Kidney (tissue), 13 donors: ENCODE measurements at regions not wholly inside any gene's neighbourhood (a gene's known extent, or its start where the extent isn't known, plus 50 kb on each side); places are given as distances from the start of the nearest gene placed in this dataset.

Source experiments
- DNase-seq, 5 donors: peaks; one replicate each; pipeline ENCODE4 v3.0.0-alpha.2; 2013 to 2020
- FAIRE-seq: peaks from 2 replicates; lab custom pipeline; 2012; peaks lifted over from hg19 to GRCh38; lab: Jason Lieb, UNC
- H3K27ac ChIP-seq, 2 donors: one replicate each; pipeline ENCODE4 v1.7.0; 2013; ENCODE audit warnings: low read depth in 2 of 2, low read length in 2 of 2, inconsistent platforms in 1 of 2
- H3K27me3 ChIP-seq: one replicate; pipeline ENCODE4 v1.7.1; 2013; ENCODE audit warnings: low read length, inconsistent platforms; ENCODE audit not compliant: control insufficient read depth, insufficient read depth
- H3K36me3 ChIP-seq, 3 donors: one replicate each; pipeline versions ENCODE4 v1.7.0 to v1.7.1; 2013; ENCODE audit warnings: low read length in 3 of 3, control low read depth in 1 of 3, inconsistent platforms in 1 of 3; ENCODE audit not compliant: insufficient read depth in 3 of 3, control insufficient read depth in 2 of 3
- H3K4me1 ChIP-seq, 3 donors: one replicate each; pipeline versions ENCODE4 v1.7.0 to v1.7.1; 2013; ENCODE audit warnings: low read length in 3 of 3, inconsistent platforms in 1 of 3, low read depth in 1 of 3; ENCODE audit not compliant: control insufficient read depth in 2 of 3, insufficient read depth in 2 of 3
- H3K4me3 ChIP-seq, 3 donors: one replicate each; pipeline versions ENCODE4 v1.7.0 to v1.8.1; 2013; ENCODE audit warnings: low read length in 3 of 3, control low read depth in 1 of 3, inconsistent platforms in 1 of 3
- H3K9ac ChIP-seq, 3 donors: one replicate each; pipeline versions ENCODE4 v1.7.0 to v1.7.1; 2013; ENCODE audit warnings: low read length in 3 of 3, control low read depth in 1 of 3, inconsistent platforms in 1 of 3
- H3K9me3 ChIP-seq, 3 donors: one replicate each; pipeline versions ENCODE4 v1.7.0 to v1.7.1; 2013; ENCODE audit warnings: low read length in 3 of 3, control low read depth in 1 of 3, inconsistent platforms in 1 of 3; ENCODE audit not compliant: control insufficient read depth in 2 of 3, insufficient read depth in 1 of 3
- intact Hi-C: fragments of 100-400 bp; cut with DNase I; formaldehyde crosslinking; loops from one replicate; pipeline ENCODE4 v1.11.1; 2022
- TF ChIP-seq, protein P1 (sequence below): IDR thresholded peaks from 3 replicates; pipeline ENCODE4 v1.5.1; 2012; ENCODE audit warnings: mild to moderate bottlenecking, moderate library complexity, borderline replicate concordance; ENCODE audit not compliant: insufficient read depth; ENCODE audit errors: extremely low read depth
- donor health status: control.
- donor health status: control.
- donor health status: control.
- donor health status: control.
- donor health status: control.
- donor health status: DM: yes; HTN: yes; CAD: no.
- donor health status: Normal renal cell carcinoma (clear cell type).

DNA sequence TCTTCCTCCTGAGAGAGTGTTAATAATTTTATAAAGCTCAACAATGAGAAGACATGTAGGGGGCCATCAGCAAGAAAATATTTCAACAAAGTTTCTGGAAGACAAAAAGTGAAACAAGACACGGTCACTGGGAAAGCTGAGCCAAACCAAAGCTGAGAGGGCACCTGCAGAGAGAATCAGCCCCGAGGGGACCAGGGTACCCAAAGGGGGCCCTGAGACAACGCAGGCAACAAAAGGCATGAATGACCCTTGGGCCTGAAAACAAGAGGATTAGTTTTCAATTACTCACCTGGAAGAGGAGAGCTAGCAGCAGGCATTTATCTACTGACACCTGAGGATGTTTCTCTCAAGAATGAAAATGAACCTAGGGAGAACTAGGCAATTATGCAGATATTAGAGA is 461.2 kb upstream of the MGMT start:
- TF ChIP-seq, protein P1, sequence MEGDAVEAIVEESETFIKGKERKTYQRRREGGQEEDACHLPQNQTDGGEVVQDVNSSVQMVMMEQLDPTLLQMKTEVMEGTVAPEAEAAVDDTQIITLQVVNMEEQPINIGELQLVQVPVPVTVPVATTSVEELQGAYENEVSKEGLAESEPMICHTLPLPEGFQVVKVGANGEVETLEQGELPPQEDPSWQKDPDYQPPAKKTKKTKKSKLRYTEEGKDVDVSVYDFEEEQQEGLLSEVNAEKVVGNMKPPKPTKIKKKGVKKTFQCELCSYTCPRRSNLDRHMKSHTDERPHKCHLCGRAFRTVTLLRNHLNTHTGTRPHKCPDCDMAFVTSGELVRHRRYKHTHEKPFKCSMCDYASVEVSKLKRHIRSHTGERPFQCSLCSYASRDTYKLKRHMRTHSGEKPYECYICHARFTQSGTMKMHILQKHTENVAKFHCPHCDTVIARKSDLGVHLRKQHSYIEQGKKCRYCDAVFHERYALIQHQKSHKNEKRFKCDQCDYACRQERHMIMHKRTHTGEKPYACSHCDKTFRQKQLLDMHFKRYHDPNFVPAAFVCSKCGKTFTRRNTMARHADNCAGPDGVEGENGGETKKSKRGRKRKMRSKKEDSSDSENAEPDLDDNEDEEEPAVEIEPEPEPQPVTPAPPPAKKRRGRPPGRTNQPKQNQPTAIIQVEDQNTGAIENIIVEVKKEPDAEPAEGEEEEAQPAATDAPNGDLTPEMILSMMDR = no peak
- Histone ChIP-seq H3K4me3 (no peak overlapping the region), H3K27me3 (no peaks in the 10 kb centered on the region), H3K27ac (no peak overlapping the region), H3K36me3 (no peaks in the 10 kb centered on the region), H3K9ac (no peak overlapping the region), H3K9me3 (no peaks in the 10 kb centered on the region), H3K4me1 (no peaks in the 10 kb centered on the region)
- DNase-seq (no peak), FAIRE-seq (no peak)
- intact Hi-C loops = no loop called here

DNA sequence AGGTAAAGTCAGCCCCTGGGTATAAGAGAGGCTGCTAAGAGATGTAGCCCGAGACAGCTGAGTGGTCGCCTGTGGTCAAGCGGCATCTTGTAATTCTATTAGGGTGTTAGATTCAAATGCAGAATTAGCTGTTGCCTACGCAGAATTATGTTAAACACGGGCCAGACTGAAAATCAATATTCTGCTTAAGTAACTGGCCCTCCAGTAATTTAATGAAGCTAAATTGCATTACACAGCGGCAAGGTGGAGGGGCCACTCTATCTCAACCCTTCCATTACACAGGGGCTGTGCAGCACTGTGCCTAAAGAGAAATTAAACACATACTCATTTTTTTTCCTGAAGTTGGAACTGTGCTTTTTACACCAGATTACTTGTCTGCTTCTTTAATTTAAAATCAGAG is 448.5 kb upstream of the MGMT start:
- no peak for DNase-seq
- Histone ChIP-seq H3K9me3 (no peaks in the 10 kb centered on the region), H3K4me1 (peaks cover 0 to 12% (median 2%) of the 10 kb centered on the region in 3 donors), H3K27ac (no peak overlapping the region), H3K36me3 (no peaks in the 10 kb centered on the region), H3K9ac (no peak overlapping the region), H3K27me3 (no peaks in the 10 kb centered on the region), H3K4me3 (no peak overlapping the region)
- TF ChIP-seq, protein P1 = no peak
- FAIRE-seq = no peak
- intact Hi-C loops = no loop called here

DNA sequence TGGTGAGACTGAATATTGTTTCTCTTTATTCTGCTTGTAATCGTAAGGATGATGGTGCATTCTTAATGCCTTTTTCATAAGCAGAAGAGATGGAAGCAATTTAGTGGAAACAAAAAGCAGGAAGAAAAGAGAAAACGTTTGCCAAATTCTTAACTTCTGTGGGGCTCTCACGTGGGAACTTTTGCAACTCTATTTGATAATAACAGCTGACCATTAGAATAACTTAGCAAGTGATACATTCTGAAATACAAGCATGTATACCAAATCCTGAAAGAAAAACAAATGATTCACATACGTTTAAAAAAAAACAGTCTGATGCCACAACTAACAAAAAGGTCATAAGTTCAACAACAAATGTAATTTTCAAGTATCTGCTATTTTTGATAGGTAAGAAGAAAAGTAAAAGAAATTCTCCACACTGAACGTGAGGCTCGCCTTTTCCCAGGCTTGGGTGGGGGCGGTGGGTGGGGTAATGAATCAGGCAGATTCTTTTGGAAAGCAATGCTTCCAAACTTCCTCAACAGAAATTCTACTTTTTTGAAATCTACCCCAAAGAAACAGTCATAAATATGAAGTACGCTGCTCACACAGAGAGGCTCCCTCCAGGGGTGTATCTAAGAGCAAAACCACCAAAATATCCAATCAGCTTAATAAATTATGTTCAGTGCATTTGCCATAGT is 446.2 kb upstream of the MGMT start:
- Histone ChIP-seq H3K27me3 (no peaks in the 10 kb centered on the region), H3K9ac (no peak overlapping the region), H3K27ac (no peak overlapping the region), H3K4me3 (no peak overlapping the region), H3K36me3 (no peaks in the 10 kb centered on the region), H3K4me1 (peaks cover 0 to 12% (median 2%) of the 10 kb centered on the region in 3 donors), H3K9me3 (no peaks in the 10 kb centered on the region)
- FAIRE-seq (no peak), DNase-seq (no peak)
- TF ChIP-seq, protein P1 = no peak
- intact Hi-C loops = no loop called here
